H9 (cell line): ENCODE measurements at regions not wholly inside any gene's neighbourhood (a gene's known extent, or its start where the extent isn't known, plus 50 kb on each side); places are given as distances from the start of the nearest gene placed in this dataset.

Source experiments
- DNase-seq: peaks from one replicate; pipeline ENCODE4 v3.0.0-alpha.2; 2017
- H2AFZ ChIP-seq: one replicate; pipeline ENCODE4 v1.6.1; 2013; ENCODE audit warnings: mild to moderate bottlenecking, low read length, control low read depth, moderate library complexity
- H2AK5ac ChIP-seq: 2 replicates; pipeline ENCODE4 v1.6.1; 2013; ENCODE audit warnings: low read length, control low read depth, mixed read lengths; ENCODE audit not compliant: insufficient read length
- H2BK120ac ChIP-seq: one replicate; pipeline ENCODE4 v1.6.1; 2013; ENCODE audit warnings: low read depth, mild to moderate bottlenecking, low read length, control low read depth, inconsistent platforms; ENCODE audit not compliant: poor library complexity, severe bottlenecking
- H2BK12ac ChIP-seq: 2 replicates; pipeline ENCODE4 v1.6.1; 2013; ENCODE audit warnings: low read length, control low read depth, mixed read lengths, low read depth; ENCODE audit not compliant: insufficient read length
- H2BK15ac ChIP-seq: 2 replicates; pipeline ENCODE4 v1.6.1; 2013; ENCODE audit warnings: low read depth, low read length, control low read depth
- H2BK20ac ChIP-seq: one replicate; pipeline ENCODE4 v1.6.1; 2013; ENCODE audit warnings: low read depth, mild to moderate bottlenecking, low read length, control low read depth, inconsistent platforms; ENCODE audit not compliant: poor library complexity, severe bottlenecking
- H2BK5ac ChIP-seq: 2 replicates; pipeline ENCODE4 v1.6.1; 2013; ENCODE audit warnings: low read length, control low read depth, mixed read lengths; ENCODE audit not compliant: insufficient read length
- H3K14ac ChIP-seq: 2 replicates; pipeline ENCODE4 v1.6.1; 2013; ENCODE audit warnings: low read length, control low read depth; ENCODE audit not compliant: insufficient read depth
- H3K18ac ChIP-seq: 2 replicates; pipeline ENCODE4 v1.6.1; 2013; ENCODE audit warnings: low read depth, mild to moderate bottlenecking, mixed read lengths, low read length, control low read depth; ENCODE audit not compliant: insufficient read length
- H3K23ac ChIP-seq: 2 replicates; pipeline ENCODE4 v1.6.1; 2013; ENCODE audit warnings: low read length, control low read depth, mixed read lengths, low read depth; ENCODE audit not compliant: insufficient read length
- H3K23me2 ChIP-seq: 2 replicates; pipeline ENCODE4 v1.6.1; 2013; ENCODE audit warnings: low read depth, mild to moderate bottlenecking, mixed read lengths, low read length, control low read depth; ENCODE audit not compliant: insufficient read length, poor library complexity, severe bottlenecking
- H3K27ac ChIP-seq: 2 replicates; pipeline ENCODE4 v1.5.1; 2013; ENCODE audit warnings: low read length, control low read depth, mixed read lengths, low read depth; ENCODE audit not compliant: insufficient read length
- H3K27me3 ChIP-seq: 2 replicates; pipeline ENCODE4 v1.6.1; 2013; ENCODE audit warnings: low read length, control low read depth, inconsistent platforms; ENCODE audit not compliant: insufficient read depth
- H3K4ac ChIP-seq: 2 replicates; pipeline ENCODE4 v1.6.1; 2013; ENCODE audit warnings: low read depth, mild to moderate bottlenecking, control low read depth, inconsistent platforms, low read length, moderate library complexity
- H3K4me1 ChIP-seq: 2 replicates; pipeline ENCODE4 v1.6.1; 2013; ENCODE audit warnings: low read length, control low read depth, inconsistent platforms; ENCODE audit not compliant: insufficient read depth
- H3K4me2 ChIP-seq: 2 replicates; pipeline ENCODE4 v1.6.1; 2013; ENCODE audit warnings: low read length, control low read depth, mixed read lengths; ENCODE audit not compliant: insufficient read length, insufficient read depth
- H3K56ac ChIP-seq: 2 replicates; pipeline ENCODE4 v1.6.1; 2013; ENCODE audit warnings: low read depth, mild to moderate bottlenecking, mixed read lengths, low read length, control low read depth; ENCODE audit not compliant: insufficient read length
- H3K79me1 ChIP-seq: 2 replicates; pipeline ENCODE4 v1.6.1; 2013; ENCODE audit warnings: low read depth, mild to moderate bottlenecking, moderate library complexity, low read length, control low read depth, inconsistent platforms; ENCODE audit not compliant: insufficient read depth, poor library complexity, severe bottlenecking
- H3K79me2 ChIP-seq: 2 replicates; pipeline ENCODE4 v1.6.1; 2013; ENCODE audit warnings: low read length, control low read depth, inconsistent platforms; ENCODE audit not compliant: insufficient read depth
- H3K9ac ChIP-seq: 2 replicates; pipeline ENCODE4 v1.6.1; 2013; ENCODE audit warnings: low read length, control low read depth, mixed read lengths; ENCODE audit not compliant: insufficient read length; ENCODE audit errors: extremely low read depth
- H3K9me3 ChIP-seq: one replicate; pipeline ENCODE4 v1.6.1; 2013; ENCODE audit warnings: low read depth, low read length, inconsistent platforms; ENCODE audit not compliant: control insufficient read depth
- H3T11ph ChIP-seq: one replicate; pipeline ENCODE4 v1.6.1; 2013; ENCODE audit warnings: mild to moderate bottlenecking, low read length, control low read depth, inconsistent platforms
- H4K20me1 ChIP-seq: one replicate; pipeline ENCODE4 v1.6.1; 2013; ENCODE audit not compliant: control insufficient read depth, insufficient read length, insufficient read depth
- H4K5ac ChIP-seq: 2 replicates; pipeline ENCODE4 v1.6.1; 2013; ENCODE audit warnings: low read depth, mild to moderate bottlenecking, mixed read lengths, low read length, control low read depth; ENCODE audit not compliant: insufficient read length
- H4K8ac ChIP-seq: replicated peaks from 2 replicates; pipeline ENCODE4 v1.6.1; 2013; ENCODE audit warnings: low read length, control low read depth, mixed read lengths, low read depth; ENCODE audit not compliant: insufficient read length
- H4K91ac ChIP-seq: 2 replicates; pipeline ENCODE4 v1.6.1; 2013; ENCODE audit warnings: low read depth, mild to moderate bottlenecking, moderate library complexity, mixed read lengths, low read length, control low read depth; ENCODE audit not compliant: insufficient read length
- H3K27ac Mint-ChIP-seq, 3 experiments: 2 replicates in 2 of 3; 3 replicates in 1 of 3; pipeline ENCODE4 v1.8.0; 2020 to 2021; ENCODE audit warnings: mixed read lengths in 3 of 3, mild to moderate bottlenecking in 1 of 3, moderate library complexity in 1 of 3
- H3K27me3 Mint-ChIP-seq: 2 replicates; pipeline ENCODE4 v1.8.0; 2021; ENCODE audit warnings: low read depth, mild to moderate bottlenecking, moderate library complexity, mixed read lengths
- H3K36me3 Mint-ChIP-seq, 3 experiments: 2 replicates in 2 of 3; 3 replicates in 1 of 3; pipeline ENCODE4 v1.8.0; 2020 to 2021; ENCODE audit warnings: low read depth in 3 of 3, mixed read lengths in 3 of 3; ENCODE audit not compliant: insufficient read depth in 1 of 3
- H3K4me1 Mint-ChIP-seq, 2 experiments: 2 replicates each; pipeline ENCODE4 v1.8.0; 2020; ENCODE audit warnings: mixed read lengths in 2 of 2
- H3K4me3 Mint-ChIP-seq, 2 experiments: 2 replicates in 1 of 2; 3 replicates in 1 of 2; pipeline ENCODE4 v1.8.0; 2020 to 2021; ENCODE audit warnings: mild to moderate bottlenecking in 2 of 2, mixed read lengths in 2 of 2, moderate library complexity in 1 of 2
- H3K9me3 Mint-ChIP-seq, 2 experiments: 2 replicates in 1 of 2; 3 replicates in 1 of 2; pipeline ENCODE4 v1.8.0; 2020; ENCODE audit warnings: mild to moderate bottlenecking in 2 of 2, mixed read lengths in 2 of 2, moderate library complexity in 1 of 2
- CTCF ChIP-seq: fragments of 200-600 bp; sonication (generic); conservative IDR thresholded peaks from 3 replicates; pipeline ENCODE4 v1.8.0; 2021; ENCODE audit warnings: antibody characterized with exemption, mild to moderate bottlenecking
- WGBS: extraction: QIAGEN DNeasy Blood & Tissue Kit; methylation state at CpG from one replicate; pipeline ENCODE4 v1.1.7; 2013; ENCODE audit warnings: missing lambda C conversion rate, low lambda C conversion rate, mixed read lengths; ENCODE audit not compliant: insufficient read length; ENCODE audit errors: extremely low coverage; 5-methylcytosine and 5-hydroxymethylcytosine counted together

- H2BK20ac ChIP-seq = no peak overlapping the region
- no peak overlapping the region for H3K56ac ChIP-seq
- no peaks in the 10 kb centered on the region for H4K20me1 ChIP-seq
- no peak overlapping the region for H3K27ac Mint-ChIP-seq
- no peak overlapping the region for H4K8ac ChIP-seq
- no peak overlapping the region for H4K5ac ChIP-seq
- H3K27me3 Mint-ChIP-seq = no peaks in the 10 kb centered on the region
- H3K4me1 ChIP-seq = no peaks in the 10 kb centered on the region
- no peaks in the 10 kb centered on the region for H3K23me2 ChIP-seq
- peaks cover 0 to 12% of the 10 kb centered on the region in 2 experiments; a peak in 2 of 4 replicates for H3K4me1 Mint-ChIP-seq
- no peak for TF ChIP-seq CTCF
- H3K4ac ChIP-seq = no peak overlapping the region
- no peaks in the 10 kb centered on the region for H3K36me3 Mint-ChIP-seq
- no peaks in the 10 kb centered on the region for H3K79me2 ChIP-seq
- H3K4me3 Mint-ChIP-seq = no peak overlapping the region
- no peak overlapping the region for H4K91ac ChIP-seq
- H3K23ac ChIP-seq = no peak overlapping the region
- H3K79me1 ChIP-seq = no peaks in the 10 kb centered on the region
- no peak overlapping the region for H3K18ac ChIP-seq
- H2BK120ac ChIP-seq = no peak overlapping the region
- H2AFZ ChIP-seq = no peak overlapping the region
- H3K9me3 Mint-ChIP-seq = no peaks in the 10 kb centered on the region
- no peak overlapping the region for H3T11ph ChIP-seq
- no peak overlapping the region for H3K27ac ChIP-seq
- no peak overlapping the region for H2BK12ac ChIP-seq
- no peak overlapping the region for H3K4me2 ChIP-seq
- no CpG with 5 or more reads among the region's 4 CpGs for WGBS
- H3K27me3 ChIP-seq = no peaks in the 10 kb centered on the region
- no peaks in the 10 kb centered on the region for H3K9me3 ChIP-seq
- H3K14ac ChIP-seq = no peak overlapping the region
- H2BK5ac ChIP-seq = no peak overlapping the region
- H2BK15ac ChIP-seq = no peak overlapping the region
- no peak for DNase-seq
- no peak overlapping the region for H2AK5ac ChIP-seq
- H3K9ac ChIP-seq = no peak overlapping the region
These were observed 2278.0 kb upstream of the WWC1 start for GRCh38 chr5:166013415-166013814.
